ENCODE measurements at regions not wholly inside any gene's neighbourhood (a gene's known extent, or its start where the extent isn't known, plus 50 kb on each side); places are given as distances from the start of the nearest gene placed in this dataset.

- TF ChIP-seq CTCF (IDR thresholded peaks at IDR 0.05) (no peak), ZFX (IDR thresholded peaks at IDR 0.05; ENCODE audit: borderline replicate concordance) (no peak)
Measured at GRCh38 chr6:8218861-8219260, 116.5 kb upstream of the EEF1E1 start.

All from 22Rv1 (cell line).